Pancreas (tissue), 10 donors: ENCODE measurements at regions not wholly inside any gene's neighbourhood (a gene's known extent, or its start where the extent isn't known, plus 50 kb on each side); places are given as distances from the start of the nearest gene placed in this dataset.

Source experiments
- ATAC-seq, 4 donors: fragments of 200-7000 bp; cut with Tn5 transposase; one replicate each; pipeline versions ENCODE4 v1.8.0 to v1.9.1; 2020; ENCODE audit warnings: mild to moderate bottlenecking in 4 of 4, moderate library complexity in 4 of 4
- DNase-seq, 6 donors: peaks; one replicate each; pipeline ENCODE4 v3.0.0-alpha.2; 2020
- FAIRE-seq: peaks from 2 replicates; lab custom pipeline; 2012; peaks lifted over from hg19 to GRCh38; lab: Jason Lieb, UNC
- H3K27ac ChIP-seq, 4 donors: fragments of 200-600 bp; sonication (generic); 1 replicate in 3 of 4; 2 replicates in 1 of 4; pipeline versions ENCODE4 v1.5.0 to v1.8.0; 2020
- H3K27me3 ChIP-seq, 4 donors: fragments of 200-600 bp; one replicate each; pipeline ENCODE4 v1.8.0; 2021
- H3K36me3 ChIP-seq, 3 donors: fragments of 200-600 bp; sonication (generic) in 1 of 3; one replicate each; pipeline versions ENCODE4 v1.5.0 to v1.8.0; 2020 to 2021
- H3K4me1 ChIP-seq, 3 donors: fragments of 200-600 bp; one replicate each; pipeline ENCODE4 v1.8.0; 2021
- H3K4me3 ChIP-seq, 4 donors: fragments of 200-600 bp; sonication (generic) in 2 of 4; one replicate each; pipeline versions ENCODE4 v1.5.0 to v1.8.0; 2020 to 2021
- H3K9me3 ChIP-seq, 4 donors: fragments of 200-600 bp; one replicate each; pipeline ENCODE4 v1.8.0; 2021
- CTCF ChIP-seq, 4 donors: fragments of 200-600 bp; sonication (generic) in 3 of 4; IDR thresholded peaks; one replicate each; pipeline versions ENCODE4 v1.5.0 to v1.8.0; 2021; ENCODE audit warnings: antibody characterized with exemption in 4 of 4
- WGBS, 2 donors: extraction: QIAGEN DNeasy Blood & Tissue Kit; methylation state at CpG; one replicate each; pipeline ENCODE4 v1.1.7; 2013; 5-methylcytosine and 5-hydroxymethylcytosine counted together
- intact Hi-C, 3 donors: fragments of 100-400 bp; cut with DNase I; formaldehyde crosslinking; loops; one replicate each; pipeline versions ENCODE4 v1.11.1 to v1.14.2; 2022
- donor health status: healthy with polysubstance abuse.
- donor health status: DM: no; HTN: no; CAD: no; lungs with moderate emphysema.
- donor health status: DM: no; HTN: no; CAD: no.
- donor health status: control.
- donor health status: control.
- donor health status: Bipolar disorder and iron deficiency.
- donor health status: DM: yes; HTN: yes; CAD: no.
- donor health status: DM: no; HTN: no; CAD: no.
- donor health status: DM: no; HTN: no; CAD: no.
- donor health status: DM: yes; HTN: yes; CAD: no.

- no peaks in the 10 kb centered on the region for H3K27me3 ChIP-seq
- 52 to 66% methylated on average over 5 of the region's 5 CpGs for WGBS, 2 donors
- no peak for TF ChIP-seq CTCF (IDR thresholded peaks at IDR 0.05)
- intact Hi-C loops, result no loop called here
- no peak for FAIRE-seq
- H3K27ac ChIP-seq, result no peak overlapping the region
- no peak for ATAC-seq
- no peak overlapping the region for H3K4me3 ChIP-seq
- H3K36me3 ChIP-seq, result no peaks in the 10 kb centered on the region
- no peak for DNase-seq
- no peaks in the 10 kb centered on the region for H3K9me3 ChIP-seq
- H3K4me1 ChIP-seq, result no peaks in the 10 kb centered on the region
Measured at GRCh38 chr2:200087451-200087850, 132.1 kb downstream of the MAIP1 start.

- FAIRE-seq, result no peak
- intact Hi-C loops, result no loop called here
- no peak for ATAC-seq
Measured at GRCh38 chr2:200089040-200089755, 133.8 kb downstream of the MAIP1 start.

GRCh38 chr2:200089756-200090109 is 134.4 kb downstream of the MAIP1 start:
- intact Hi-C loops, result no loop called here
- 77 to 78% methylated on average over 6 of the region's 6 CpGs for WGBS, 2 donors
- no peak for ATAC-seq
- FAIRE-seq, result no peak
- no peak for DNase-seq
- Histone ChIP-seq H3K36me3 (no peaks in the 10 kb centered on the region), H3K27ac (no peak overlapping the region), H3K4me3 (no peak overlapping the region), H3K9me3 (no peaks in the 10 kb centered on the region), H3K27me3 (no peaks in the 10 kb centered on the region), H3K4me1 (no peaks in the 10 kb centered on the region)
- TF ChIP-seq CTCF (IDR thresholded peaks at IDR 0.05), result no peak

More at GRCh38 chr2:200089040-200089755, 133.8 kb downstream of the MAIP1 start:
- Histone ChIP-seq H3K9me3 (no peaks in the 10 kb centered on the region), H3K4me3 (no peak overlapping the region), H3K4me1 (no peaks in the 10 kb centered on the region), H3K27ac (no peak overlapping the region), H3K36me3 (no peaks in the 10 kb centered on the region), H3K27me3 (no peaks in the 10 kb centered on the region)
- TF ChIP-seq CTCF (IDR thresholded peaks at IDR 0.05), result no peak
- WGBS, 2 donors, result 70 to 80% methylated on average over 6 of the region's 6 CpGs
- no peak for DNase-seq

GRCh38 chr2:200090683-200091082 is 135.3 kb downstream of the MAIP1 start:
- H3K27me3 ChIP-seq, result no peaks in the 10 kb centered on the region
- H3K4me1 ChIP-seq, result no peaks in the 10 kb centered on the region
- 92 to 93% methylated on average over 6 of the region's 6 CpGs for WGBS, 2 donors
- intact Hi-C loops, result no loop called here
- ATAC-seq (no peak), FAIRE-seq (no peak), DNase-seq (no peak)
- no peak overlapping the region for H3K27ac ChIP-seq
- TF ChIP-seq CTCF (IDR thresholded peaks at IDR 0.05), result no peak
- no peaks in the 10 kb centered on the region for H3K9me3 ChIP-seq
- H3K36me3 ChIP-seq, result no peaks in the 10 kb centered on the region
- no peak overlapping the region for H3K4me3 ChIP-seq

GRCh38 chr2:200091126-200091525 is 135.7 kb downstream of the MAIP1 start:
- DNase-seq (no peak), ATAC-seq (no peak), FAIRE-seq (no peak)
- no peak for TF ChIP-seq CTCF (IDR thresholded peaks at IDR 0.05)
- Histone ChIP-seq H3K9me3 (no peaks in the 10 kb centered on the region), H3K4me3 (no peak overlapping the region), H3K27ac (no peak overlapping the region), H3K4me1 (no peaks in the 10 kb centered on the region), H3K27me3 (no peaks in the 10 kb centered on the region), H3K36me3 (no peaks in the 10 kb centered on the region)
- intact Hi-C loops, result no loop called here
- 74 to 87% methylated on average over 2 of the region's 2 CpGs for WGBS, 2 donors
